ENCODE measurements at regions not wholly inside any gene's neighbourhood (a gene's known extent, or its start where the extent isn't known, plus 50 kb on each side); places are given as distances from the start of the nearest gene placed in this dataset.
"Not testable (repeated sequence)": the region's sequence is repeated elsewhere in the genome, so short reads cannot be mapped to it uniquely, and the experiment has no call there.

DNA sequence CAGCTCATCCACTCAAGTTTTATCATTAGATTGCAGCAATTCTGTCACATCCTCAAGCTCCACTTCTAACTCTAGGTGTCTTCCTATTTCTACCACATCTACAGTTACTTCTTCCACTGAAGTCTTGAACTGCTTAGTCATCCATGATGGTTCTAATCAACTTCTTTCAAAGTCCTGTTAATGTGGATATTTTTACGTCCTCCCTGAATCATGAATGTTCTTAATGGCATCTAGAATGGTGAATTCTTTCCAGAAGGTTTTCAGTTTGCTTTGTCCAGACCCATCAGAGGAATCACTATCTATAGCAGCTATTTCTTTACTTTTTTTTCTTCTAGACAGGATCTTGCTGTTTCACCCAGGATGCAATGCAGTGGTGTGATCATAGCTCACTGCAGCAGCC, 78.0 kb upstream of the RNPC3 start:
- ATAC-seq (ENCODE audit: insufficient read depth, low FRiP score) (no peak), DNase-seq (no peak)
- Histone ChIP-seq H3K9ac (ENCODE audit: insufficient read depth in 1 of 2, low read length in 2 of 2) (no peak overlapping the region), H3K4me1 (ENCODE audit: control insufficient read depth in 5 of 5, insufficient read depth in 5 of 5, low read length in 5 of 5) (no peaks in the 10 kb centered on the region), H3K36me3 (ENCODE audit: control insufficient read depth in 4 of 4, insufficient read depth in 4 of 4, low read length in 4 of 4) (no peaks in the 10 kb centered on the region), H3K27ac (ENCODE audit: low read depth in 1 of 2, low read length in 1 of 2) (no peak overlapping the region), H3K9me3 (ENCODE audit: control insufficient read depth in 4 of 4, insufficient read depth in 3 of 4, low read length in 3 of 4) (no peaks in the 10 kb centered on the region), H3K4me3 (no peak overlapping the region), H3K27me3 (ENCODE audit: control insufficient read depth in 3 of 3, insufficient read depth in 3 of 3, low read length in 2 of 3) (no peaks in the 10 kb centered on the region)
- WGBS, 2 donors = 92 to 93% methylated on average over 1 of the region's 1 CpG
- TF ChIP-seq, protein P1, sequence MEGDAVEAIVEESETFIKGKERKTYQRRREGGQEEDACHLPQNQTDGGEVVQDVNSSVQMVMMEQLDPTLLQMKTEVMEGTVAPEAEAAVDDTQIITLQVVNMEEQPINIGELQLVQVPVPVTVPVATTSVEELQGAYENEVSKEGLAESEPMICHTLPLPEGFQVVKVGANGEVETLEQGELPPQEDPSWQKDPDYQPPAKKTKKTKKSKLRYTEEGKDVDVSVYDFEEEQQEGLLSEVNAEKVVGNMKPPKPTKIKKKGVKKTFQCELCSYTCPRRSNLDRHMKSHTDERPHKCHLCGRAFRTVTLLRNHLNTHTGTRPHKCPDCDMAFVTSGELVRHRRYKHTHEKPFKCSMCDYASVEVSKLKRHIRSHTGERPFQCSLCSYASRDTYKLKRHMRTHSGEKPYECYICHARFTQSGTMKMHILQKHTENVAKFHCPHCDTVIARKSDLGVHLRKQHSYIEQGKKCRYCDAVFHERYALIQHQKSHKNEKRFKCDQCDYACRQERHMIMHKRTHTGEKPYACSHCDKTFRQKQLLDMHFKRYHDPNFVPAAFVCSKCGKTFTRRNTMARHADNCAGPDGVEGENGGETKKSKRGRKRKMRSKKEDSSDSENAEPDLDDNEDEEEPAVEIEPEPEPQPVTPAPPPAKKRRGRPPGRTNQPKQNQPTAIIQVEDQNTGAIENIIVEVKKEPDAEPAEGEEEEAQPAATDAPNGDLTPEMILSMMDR (IDR thresholded peaks at IDR 0.05; ENCODE audit: control extremely low read depth, extremely low read depth) = no peak

DNA sequence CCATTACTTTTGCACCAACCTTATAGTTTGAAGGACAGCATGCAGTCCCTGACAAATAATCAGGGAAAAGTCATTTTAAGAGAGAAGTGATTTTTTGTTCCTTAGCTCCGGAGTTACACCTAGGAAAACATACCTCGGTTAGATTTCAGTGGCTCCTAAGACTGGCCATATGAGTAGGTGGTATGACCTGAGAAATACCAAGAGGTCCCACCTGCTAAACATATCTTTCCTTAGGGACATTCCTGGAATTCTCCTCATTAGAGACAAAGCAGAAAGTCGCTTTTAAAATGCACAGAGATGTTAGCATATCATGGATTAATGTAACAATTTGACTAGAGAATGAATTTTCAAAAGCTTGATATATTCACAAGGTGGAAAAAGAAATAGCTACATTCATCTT, 84.2 kb upstream of the RNPC3 start:
- H3K27ac ChIP-seq (ENCODE audit: low read depth in 1 of 2, low read length in 1 of 2) = no peak overlapping the region
- ATAC-seq (ENCODE audit: insufficient read depth, low FRiP score) (no peak), DNase-seq (no peak)
- H3K4me1 ChIP-seq (ENCODE audit: control insufficient read depth in 5 of 5, insufficient read depth in 5 of 5, low read length in 5 of 5) = no peaks in the 10 kb centered on the region
- TF ChIP-seq, protein P1 (IDR thresholded peaks at IDR 0.05; ENCODE audit: control extremely low read depth, extremely low read depth) = no peak
- no peak overlapping the region for H3K4me3 ChIP-seq
- no peak overlapping the region for H3K9ac ChIP-seq (ENCODE audit: insufficient read depth in 1 of 2, low read length in 2 of 2)
- H3K9me3 ChIP-seq (ENCODE audit: control insufficient read depth in 4 of 4, insufficient read depth in 3 of 4, low read length in 3 of 4) = no peaks in the 10 kb centered on the region
- WGBS, 2 donors = 62 to 76% methylated on average over 3 of the region's 3 CpGs
- no peaks in the 10 kb centered on the region for H3K36me3 ChIP-seq (ENCODE audit: control insufficient read depth in 4 of 4, insufficient read depth in 4 of 4, low read length in 4 of 4)
- no peaks in the 10 kb centered on the region for H3K27me3 ChIP-seq (ENCODE audit: control insufficient read depth in 3 of 3, insufficient read depth in 3 of 3, low read length in 2 of 3)

DNA sequence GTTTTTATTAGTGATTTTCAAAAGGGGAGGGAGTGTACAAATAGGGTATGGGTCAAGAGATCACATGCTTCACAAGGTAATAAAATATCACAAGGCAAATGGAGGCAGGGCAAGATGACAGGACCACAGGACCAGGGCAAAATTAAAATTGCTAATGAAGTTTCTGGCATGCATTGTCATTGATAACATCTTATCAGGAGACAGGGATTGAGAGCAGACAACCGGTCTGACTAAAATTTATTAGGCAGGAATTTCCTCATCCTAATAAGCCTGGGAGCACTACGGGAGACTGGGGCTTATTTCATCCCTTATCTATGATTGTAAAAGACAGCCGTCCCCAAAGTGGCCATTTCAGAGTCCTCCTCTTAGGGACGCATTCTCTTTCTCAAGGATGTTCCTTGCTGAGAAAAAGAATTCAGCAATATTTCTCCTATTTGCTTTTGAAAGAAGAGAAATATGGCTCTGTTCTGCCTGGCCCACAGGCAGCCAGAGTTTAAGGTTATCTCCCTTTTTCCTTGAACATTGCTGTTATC, 88.9 kb upstream of the RNPC3 start:
- H3K9ac ChIP-seq (ENCODE audit: insufficient read depth in 1 of 2, low read length in 2 of 2); ATAC-seq (ENCODE audit: insufficient read depth, low FRiP score); H3K4me3 ChIP-seq; DNase-seq; H3K36me3 ChIP-seq (ENCODE audit: control insufficient read depth in 4 of 4, insufficient read depth in 4 of 4, low read length in 4 of 4); H3K27ac ChIP-seq (ENCODE audit: low read depth in 1 of 2, low read length in 1 of 2); H3K27me3 ChIP-seq (ENCODE audit: control insufficient read depth in 3 of 3, insufficient read depth in 3 of 3, low read length in 2 of 3); H3K9me3 ChIP-seq (ENCODE audit: control insufficient read depth in 4 of 4, insufficient read depth in 3 of 4, low read length in 3 of 4); H3K4me1 ChIP-seq (ENCODE audit: control insufficient read depth in 5 of 5, insufficient read depth in 5 of 5, low read length in 5 of 5): not testable (repeated sequence)
- 69 to 83% methylated on average over 4 of the region's 4 CpGs for WGBS, 2 donors

DNA sequence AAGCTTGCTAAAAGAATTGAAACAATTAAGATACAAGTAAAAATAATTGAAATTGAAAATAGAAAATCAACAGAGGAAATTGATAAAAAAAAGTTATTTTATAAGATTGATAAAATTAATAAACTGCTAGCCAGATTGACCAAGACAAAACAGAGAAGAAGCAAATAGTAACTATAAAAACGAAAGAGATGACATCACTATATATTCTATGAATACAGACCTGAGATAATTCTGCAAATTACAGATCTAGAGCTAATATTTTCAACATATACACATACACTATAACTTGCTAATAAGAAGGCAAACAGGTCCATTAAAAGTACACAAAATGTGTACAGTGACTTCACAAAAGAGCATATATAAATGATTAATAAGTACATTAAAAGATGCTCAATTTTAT, 90.1 kb upstream of the RNPC3 start:
- Histone ChIP-seq H3K9ac (ENCODE audit: insufficient read depth in 1 of 2, low read length in 2 of 2) (no peak overlapping the region), H3K36me3 (ENCODE audit: control insufficient read depth in 4 of 4, insufficient read depth in 4 of 4, low read length in 4 of 4) (no peaks in the 10 kb centered on the region), H3K4me1 (ENCODE audit: control insufficient read depth in 5 of 5, insufficient read depth in 5 of 5, low read length in 5 of 5) (no peaks in the 10 kb centered on the region), H3K4me3 (no peak overlapping the region), H3K27ac (ENCODE audit: low read depth in 1 of 2, low read length in 1 of 2) (no peak overlapping the region), H3K9me3 (ENCODE audit: control insufficient read depth in 4 of 4, insufficient read depth in 3 of 4, low read length in 3 of 4) (no peaks in the 10 kb centered on the region), H3K27me3 (ENCODE audit: control insufficient read depth in 3 of 3, insufficient read depth in 3 of 3, low read length in 2 of 3) (no peaks in the 10 kb centered on the region)
- TF ChIP-seq, protein P1 (IDR thresholded peaks at IDR 0.05; ENCODE audit: control extremely low read depth, extremely low read depth) = no peak
- ATAC-seq (ENCODE audit: insufficient read depth, low FRiP score) = no peak
- WGBS, 2 donors = 73 to 86% methylated on average over 1 of the region's 1 CpG
- DNase-seq = no peak
